HCT116 (cell line): ENCODE measurements at regions not wholly inside any gene's neighbourhood (a gene's known extent, or its start where the extent isn't known, plus 50 kb on each side); places are given as distances from the start of the nearest gene placed in this dataset.

Source experiments
- ATAC-seq: fragments of 200-7000 bp; cut with Tn5 transposase; 2 replicates; pipeline ENCODE4 v1.9.1; 2020; ENCODE audit warnings: mild to moderate bottlenecking, moderate library complexity
- BruUV-seq: library from RNA; stranded (reverse); fragments of 400-500 nt; replicated peaks from 2 replicates; lab custom pipeline; 2021; lab: Mats Ljungman, UMichigan
- CTCF ChIA-PET: fragments of 300-600 bp; sonication (Branson Sonifier 250); formaldehyde crosslinking; loops from one replicate; lab custom pipeline; 2021; ENCODE audit warnings: antibody characterized with exemption; lab: Charles Lee
- POLR2A ChIA-PET: fragments of 300-600, 350-600 bp; sonication (Branson Sonifier 250); formaldehyde crosslinking; loops from one replicate; lab custom pipeline; 2021; ENCODE audit warnings: antibody characterized with exemption; lab: Charles Lee
- RAD21 ChIA-PET, 2 experiments: fragments of 300-600 bp; sonication (Branson Sonifier 250); formaldehyde crosslinking; loops; one replicate each; lab custom pipeline; 2023; ENCODE audit warnings: low total read pairs in 2 of 2; ENCODE audit not compliant: uncharacterized antibody in 2 of 2, unreplicated experiment in 2 of 2, low non-redundant PET in 1 of 2; lab: Charles Lee
- DNase-seq: peaks from one replicate; pipeline ENCODE4 v3.0.0-alpha.2; 2010; ENCODE audit warnings: low read depth, low spot score
- H2AFZ ChIP-seq: fragments of 200-600 bp; shearing (Covaris generic), sonication (generic); 2 replicates; pipeline ENCODE4 v1.6.1; 2017; ENCODE audit warnings: low read depth, mixed run types, mixed read lengths, antibody characterized with exemption, low read length; ENCODE audit not compliant: poor library complexity, severe bottlenecking
- H3K27ac ChIP-seq: 2 replicates; pipeline ENCODE4 v1.5.1; 2012; ENCODE audit warnings: low read depth, low read length
- H3K27me3 ChIP-seq: fragments of 200-600 bp; sonication (generic); 2 replicates; pipeline ENCODE4 v1.6.1; 2016; ENCODE audit warnings: mixed run types, low read length, mixed read lengths; ENCODE audit not compliant: insufficient read depth
- H3K36me3 ChIP-seq, 2 experiments: fragments of 200-500 bp in 1 of 2; fragments of 200-600 bp in 1 of 2; sonication (Bioruptor generic) in 1 of 2; sonication (generic) in 1 of 2; 2 replicates each; pipeline versions ENCODE4 v1.5.1 to v1.6.1; 2014 to 2016; ENCODE audit warnings: low read length in 2 of 2, inconsistent platforms in 1 of 2, mixed read lengths in 1 of 2, mixed run types in 1 of 2; ENCODE audit not compliant: insufficient read depth in 2 of 2, control insufficient read depth in 1 of 2
- H3K4me1 ChIP-seq, 2 experiments: fragments of 200-600 bp in 1 of 2; sonication (generic) in 1 of 2; 2 replicates each; pipeline versions ENCODE4 v1.5.1 to v1.6.1; 2012 to 2017; ENCODE audit warnings: low read length in 2 of 2, inconsistent platforms in 1 of 2, mild to moderate bottlenecking in 1 of 2, mixed read lengths in 1 of 2, mixed run types in 1 of 2, moderate library complexity in 1 of 2; ENCODE audit not compliant: insufficient read depth in 2 of 2, control insufficient read depth in 1 of 2
- H3K4me2 ChIP-seq: fragments of 200-600 bp; sonication (generic); 2 replicates; pipeline ENCODE4 v1.6.1; 2017; ENCODE audit warnings: mixed run types, low read length, mixed read lengths
- H3K4me3 ChIP-seq, 2 experiments: fragments of 200-600 bp in 1 of 2; sonication (generic) in 1 of 2; replicated peaks in 1 of 2; 2 replicates each; pipeline ENCODE4 v1.5.1; 2011 to 2016; ENCODE audit warnings: low read length in 2 of 2, control low read depth in 1 of 2, low read depth in 1 of 2, mild to moderate bottlenecking in 1 of 2, mixed read lengths in 1 of 2, mixed run types in 1 of 2
- H3K79me2 ChIP-seq: fragments of 200-600 bp; sonication (generic); 2 replicates; pipeline ENCODE4 v1.6.1; 2017; ENCODE audit warnings: mild to moderate bottlenecking, mixed run types, low read length, moderate library complexity, mixed read lengths; ENCODE audit not compliant: insufficient read depth
- H3K9ac ChIP-seq: fragments of 200-600 bp; sonication (generic); 2 replicates; pipeline ENCODE4 v1.6.1; 2016; ENCODE audit warnings: low read length, mixed read lengths
- H3K9me2 ChIP-seq: fragments of 200-600 bp; sonication (generic), shearing (Covaris generic); 2 replicates; pipeline ENCODE4 v1.6.1; 2017; ENCODE audit warnings: mixed run types, mild to moderate bottlenecking, moderate library complexity; ENCODE audit not compliant: insufficient read depth
- H3K9me3 ChIP-seq, 2 experiments: fragments of 200-500 bp in 1 of 2; fragments of 200-600 bp in 1 of 2; sonication (Bioruptor generic) in 1 of 2; sonication (generic) in 1 of 2; 2 replicates each; pipeline ENCODE4 v1.6.1; 2014 to 2017; ENCODE audit warnings: low read length in 2 of 2, mixed read lengths in 2 of 2, inconsistent platforms in 1 of 2, low read depth in 1 of 2, mild to moderate bottlenecking in 1 of 2, mixed run types in 1 of 2, moderate library complexity in 1 of 2; ENCODE audit not compliant: control insufficient read depth in 1 of 2, insufficient read depth in 1 of 2
- H4K20me1 ChIP-seq: fragments of 200-600 bp; sonication (generic), shearing (Covaris generic); 2 replicates; pipeline ENCODE4 v1.6.1; 2017; ENCODE audit warnings: mixed run types, mild to moderate bottlenecking, moderate library complexity; ENCODE audit not compliant: insufficient read depth
- CBX3 ChIP-seq: IDR thresholded peaks from 2 replicates; pipeline ENCODE4 v1.6.1; 2012; ENCODE audit warnings: low read depth
- EGR1 ChIP-seq: IDR thresholded peaks from 2 replicates; pipeline ENCODE4 v1.6.1; 2012; ENCODE audit warnings: low read depth
- ELF1 ChIP-seq: IDR thresholded peaks from 2 replicates; pipeline ENCODE4 v1.6.1; 2012; ENCODE audit warnings: low read depth, borderline replicate concordance
- EZH2 ChIP-seq: fragments of 200-600 bp; sonication (generic); IDR thresholded peaks from 2 replicates; pipeline ENCODE4 v1.6.1; 2017; ENCODE audit warnings: antibody characterized with exemption, mixed run types
- FOSL1 ChIP-seq: IDR thresholded peaks from 2 replicates; pipeline ENCODE4 v1.6.1; 2012; ENCODE audit warnings: low read depth
- JUND ChIP-seq: IDR thresholded peaks from 2 replicates; pipeline ENCODE4 v1.6.1; 2012
- POLR2A ChIP-seq: IDR thresholded peaks from 2 replicates; pipeline ENCODE4 v1.7.0; 2011; ENCODE audit warnings: borderline replicate concordance; ENCODE audit not compliant: insufficient read depth, insufficient read length; ENCODE audit errors: extremely low read depth
- RAD21 ChIP-seq: IDR thresholded peaks from 2 replicates; pipeline ENCODE4 v1.6.1; 2012; ENCODE audit warnings: low read depth, mild to moderate bottlenecking
- SIN3A ChIP-seq: IDR thresholded peaks from 2 replicates; pipeline ENCODE4 v1.6.1; 2012; ENCODE audit warnings: low read depth
- SP1 ChIP-seq: IDR thresholded peaks from 2 replicates; pipeline ENCODE4 v1.6.1; 2012; ENCODE audit warnings: low read depth
- SRF ChIP-seq: IDR thresholded peaks from 2 replicates; pipeline ENCODE4 v1.6.1; 2012; ENCODE audit warnings: low read depth
- TCF7L2 ChIP-seq: IDR thresholded peaks from 2 replicates; pipeline ENCODE4 v1.7.0; 2011; ENCODE audit warnings: borderline replicate concordance, inconsistent platforms; ENCODE audit not compliant: insufficient read depth, insufficient read length; ENCODE audit errors: extremely low read depth
- YY1 ChIP-seq: IDR thresholded peaks from 2 replicates; pipeline ENCODE4 v1.6.1; 2011; ENCODE audit warnings: low read length, low read depth, moderate library complexity, mild to moderate bottlenecking; ENCODE audit not compliant: insufficient replicate concordance; ENCODE audit errors: extremely low read depth
- ZNF274 ChIP-seq: fragments of 200-500 bp; sonication (Bioruptor generic); IDR thresholded peaks from 2 replicates; pipeline ENCODE4 v1.6.1; 2014; ENCODE audit warnings: mild to moderate bottlenecking, low read depth, low read length, inconsistent platforms
- intact Hi-C: fragments of 100-400 bp; cut with micrococcal nuclease; formaldehyde crosslinking; loops from 2 replicates; pipeline ENCODE4 v1.10.0; 2022
- TF ChIP-seq, protein P1 (sequence below), 3 experiments: fragments of 200-600 bp in 1 of 3; sonication (generic) in 1 of 3; IDR thresholded peaks in 2 of 3; conservative IDR thresholded peaks in 1 of 3; 2 replicates each; pipeline ENCODE4 v1.5.1; 2012 to 2017; ENCODE audit warnings: low read depth in 2 of 3, low read length in 2 of 3, antibody characterized with exemption in 1 of 3, borderline replicate concordance in 1 of 3, control low read depth in 1 of 3, mild to moderate bottlenecking in 1 of 3, mixed read lengths in 1 of 3, mixed run types in 1 of 3, moderate library complexity in 1 of 3; ENCODE audit not compliant: insufficient read depth in 1 of 3
- TF ChIP-seq, protein P2 (sequence below): IDR thresholded peaks from 2 replicates; pipeline ENCODE4 v1.6.1; 2011; ENCODE audit warnings: mild to moderate bottlenecking, low read length, moderate library complexity; ENCODE audit not compliant: insufficient replicate concordance; ENCODE audit errors: extremely low read depth
- TF ChIP-seq, protein P3 (sequence below): IDR thresholded peaks from 2 replicates; pipeline ENCODE4 v1.6.1; 2012

GRCh38 chr2:16334886-16335603 lies 330.6 kb downstream of the CYRIA start (continued):
- TF ChIP-seq POLR2A (no peak), ELF1 (no peak), ZNF274 (no peak), YY1 (no peak), CBX3 (no peak), SRF (no peak), JUND (no peak), RAD21 (no peak), EGR1 (no peak), SP1 (no peak)
- TF ChIP-seq, protein P1, sequence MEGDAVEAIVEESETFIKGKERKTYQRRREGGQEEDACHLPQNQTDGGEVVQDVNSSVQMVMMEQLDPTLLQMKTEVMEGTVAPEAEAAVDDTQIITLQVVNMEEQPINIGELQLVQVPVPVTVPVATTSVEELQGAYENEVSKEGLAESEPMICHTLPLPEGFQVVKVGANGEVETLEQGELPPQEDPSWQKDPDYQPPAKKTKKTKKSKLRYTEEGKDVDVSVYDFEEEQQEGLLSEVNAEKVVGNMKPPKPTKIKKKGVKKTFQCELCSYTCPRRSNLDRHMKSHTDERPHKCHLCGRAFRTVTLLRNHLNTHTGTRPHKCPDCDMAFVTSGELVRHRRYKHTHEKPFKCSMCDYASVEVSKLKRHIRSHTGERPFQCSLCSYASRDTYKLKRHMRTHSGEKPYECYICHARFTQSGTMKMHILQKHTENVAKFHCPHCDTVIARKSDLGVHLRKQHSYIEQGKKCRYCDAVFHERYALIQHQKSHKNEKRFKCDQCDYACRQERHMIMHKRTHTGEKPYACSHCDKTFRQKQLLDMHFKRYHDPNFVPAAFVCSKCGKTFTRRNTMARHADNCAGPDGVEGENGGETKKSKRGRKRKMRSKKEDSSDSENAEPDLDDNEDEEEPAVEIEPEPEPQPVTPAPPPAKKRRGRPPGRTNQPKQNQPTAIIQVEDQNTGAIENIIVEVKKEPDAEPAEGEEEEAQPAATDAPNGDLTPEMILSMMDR (IDR thresholded peaks at IDR 0.05 in 2 of 3, conservative IDR thresholded peaks at IDR 0.05 in 1 of 3; ENCODE audit: borderline replicate concordance in 1 of 3, insufficient read depth in 1 of 3, low read depth in 2 of 3, low read length in 2 of 3) = no peak

- ChIA-PET CTCF (no interaction called here), RAD21 (no interaction called here), POLR2A (no interaction called here)
- BruUV-seq = no TSS peak
- Histone ChIP-seq H3K36me3 (no peaks in the 10 kb centered on the region), H3K9me2 (no peaks in the 10 kb centered on the region), H3K9ac (no peak overlapping the region), H3K27me3 (no peaks in the 10 kb centered on the region), H3K79me2 (no peaks in the 10 kb centered on the region), H3K27ac (no peak overlapping the region), H3K4me1 (no peaks in the 10 kb centered on the region), H4K20me1 (no peaks in the 10 kb centered on the region; the same call in 1 of the 2 replicates), H3K4me2 (no peak overlapping the region), H3K4me3 (no peak overlapping the region), H3K9me3 (no peaks in the 10 kb centered on the region), H2AFZ (no peak overlapping the region)
- no peak for TF ChIP-seq EZH2
- no peak for TF ChIP-seq FOSL1
- TF ChIP-seq ELF1 = no peak
- TF ChIP-seq SIN3A = no peak
- TF ChIP-seq YY1 = no peak
- TF ChIP-seq, protein P2, sequence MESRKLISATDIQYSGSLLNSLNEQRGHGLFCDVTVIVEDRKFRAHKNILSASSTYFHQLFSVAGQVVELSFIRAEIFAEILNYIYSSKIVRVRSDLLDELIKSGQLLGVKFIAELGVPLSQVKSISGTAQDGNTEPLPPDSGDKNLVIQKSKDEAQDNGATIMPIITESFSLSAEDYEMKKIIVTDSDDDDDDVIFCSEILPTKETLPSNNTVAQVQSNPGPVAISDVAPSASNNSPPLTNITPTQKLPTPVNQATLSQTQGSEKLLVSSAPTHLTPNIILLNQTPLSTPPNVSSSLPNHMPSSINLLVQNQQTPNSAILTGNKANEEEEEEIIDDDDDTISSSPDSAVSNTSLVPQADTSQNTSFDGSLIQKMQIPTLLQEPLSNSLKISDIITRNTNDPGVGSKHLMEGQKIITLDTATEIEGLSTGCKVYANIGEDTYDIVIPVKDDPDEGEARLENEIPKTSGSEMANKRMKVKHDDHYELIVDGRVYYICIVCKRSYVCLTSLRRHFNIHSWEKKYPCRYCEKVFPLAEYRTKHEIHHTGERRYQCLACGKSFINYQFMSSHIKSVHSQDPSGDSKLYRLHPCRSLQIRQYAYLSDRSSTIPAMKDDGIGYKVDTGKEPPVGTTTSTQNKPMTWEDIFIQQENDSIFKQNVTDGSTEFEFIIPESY = no peak
- no peak for TF ChIP-seq CBX3
- no peak for TF ChIP-seq TCF7L2
- TF ChIP-seq, protein P3, sequence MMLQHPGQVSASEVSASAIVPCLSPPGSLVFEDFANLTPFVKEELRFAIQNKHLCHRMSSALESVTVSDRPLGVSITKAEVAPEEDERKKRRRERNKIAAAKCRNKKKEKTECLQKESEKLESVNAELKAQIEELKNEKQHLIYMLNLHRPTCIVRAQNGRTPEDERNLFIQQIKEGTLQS = no peak
- intact Hi-C loops = no loop called here
- ATAC-seq = no peak
- no peak for DNase-seq
Observed at GRCh38 chr2:16334366-16334765, 331.3 kb downstream of the CYRIA start.
